ENCODE measurements at regions not wholly inside any gene's neighbourhood (a gene's known extent, or its start where the extent isn't known, plus 50 kb on each side); places are given as distances from the start of the nearest gene placed in this dataset.
A peak's percentile ranks its signal among the peaks of the same experiment; 100 is the strongest.

GRCh38 chr1:13945856-13946255, 245.9 kb downstream of the PRDM2 start:
- H3K4me3 ChIP-seq (ENCODE audit: low read depth, low read length), result no peak overlapping the region
- no peak for TF ChIP-seq CTCF (IDR thresholded peaks at IDR 0.05; ENCODE audit: low read depth, low read length, missing control alignments)
- in situ Hi-C loops (cut with HindIII; ENCODE audit: low sequenced_read_pairs), result no loop called here
- DNase-seq (ENCODE audit: low read depth), result no peak

GRCh38 chr1:13947658-13948057, 247.7 kb downstream of the PRDM2 start:
- DNase-seq (ENCODE audit: low read depth), result no peak
- H3K4me3 ChIP-seq (ENCODE audit: low read depth, low read length), result no peak overlapping the region
- no peak for TF ChIP-seq CTCF (IDR thresholded peaks at IDR 0.05; ENCODE audit: low read depth, low read length, missing control alignments)
- in situ Hi-C loops (cut with HindIII; ENCODE audit: low sequenced_read_pairs), result no loop called here

GRCh38 chr1:13948396-13948795, 248.4 kb downstream of the PRDM2 start:
- no peak for DNase-seq (ENCODE audit: low read depth)
- H3K4me3 ChIP-seq (ENCODE audit: low read depth, low read length), result no peak overlapping the region
- TF ChIP-seq CTCF (IDR thresholded peaks at IDR 0.05; ENCODE audit: low read depth, low read length, missing control alignments), result no peak
- in situ Hi-C loops (cut with HindIII; ENCODE audit: low sequenced_read_pairs), result no loop called here

GRCh38 chr1:13948888-13949391, 249.0 kb downstream of the PRDM2 start:
- DNase-seq (ENCODE audit: low read depth), result no peak
- TF ChIP-seq CTCF (IDR thresholded peaks at IDR 0.05; ENCODE audit: low read depth, low read length, missing control alignments), result no peak
- in situ Hi-C loops (cut with HindIII; ENCODE audit: low sequenced_read_pairs), result no loop called here
- H3K4me3 ChIP-seq (ENCODE audit: low read depth, low read length), result no peak overlapping the region

GRCh38 chr1:13949546-13949945, 249.6 kb downstream of the PRDM2 start:
- DNase-seq (ENCODE audit: low read depth), result no peak
- in situ Hi-C loops (cut with HindIII; ENCODE audit: low sequenced_read_pairs), result no loop called here
- no peak overlapping the region for H3K4me3 ChIP-seq (ENCODE audit: low read depth, low read length)
- TF ChIP-seq CTCF (IDR thresholded peaks at IDR 0.05; ENCODE audit: low read depth, low read length, missing control alignments), result no peak

- DNase-seq (ENCODE audit: low read depth), result no peak
Measured at GRCh38 chr1:13950637-13951036, 250.6 kb downstream of the PRDM2 start.

More at GRCh38 chr1:13950637-13951036, 250.6 kb downstream of the PRDM2 start:
- no peak overlapping the region for H3K4me3 ChIP-seq (ENCODE audit: low read depth, low read length)
- in situ Hi-C loops (cut with HindIII; ENCODE audit: low sequenced_read_pairs), result no loop called here
- TF ChIP-seq CTCF (IDR thresholded peaks at IDR 0.05; ENCODE audit: low read depth, low read length, missing control alignments), result peak; percentile 14
